SK-N-SH treated with all-trans-retinoic acid at 6 μM for 48 hours (cell line): ENCODE measurements at regions not wholly inside any gene's neighbourhood (a gene's known extent, or its start where the extent isn't known, plus 50 kb on each side); places are given as distances from the start of the nearest gene placed in this dataset.

Source experiments
- ATAC-seq: fragments of 200-7000 bp; cut with Tn5 transposase; 3 replicates; pipeline ENCODE4 v1.9.1; 2020; ENCODE audit warnings: mild to moderate bottlenecking, moderate library complexity
- ARNTL ChIP-seq: fragments of 450-650 bp; formaldehyde crosslinking; IDR thresholded peaks from 2 replicates; pipeline ENCODE4 v1.5.0; 2020; ENCODE audit warnings: low read depth, mild to moderate bottlenecking, moderate library complexity, borderline replicate concordance
- BACH2 ChIP-seq: fragments of 250-450 bp; sonication (Bioruptor Pico); IDR thresholded peaks from 2 replicates; pipeline ENCODE4 v1.9.0; 2021; ENCODE audit warnings: mild to moderate bottlenecking, borderline replicate concordance
- CREB5 ChIP-seq: fragments of 250-450 bp; sonication (Bioruptor Pico); IDR thresholded peaks from 2 replicates; pipeline ENCODE4 v1.5.1; 2020; ENCODE audit warnings: low read depth, mild to moderate bottlenecking, moderate library complexity
- CSDC2 ChIP-seq: fragments of 250-450 bp; sonication (Bioruptor Pico); IDR thresholded peaks from 2 replicates; pipeline ENCODE4 v1.5.0; 2020; ENCODE audit warnings: mild to moderate bottlenecking, moderate library complexity
- CSRNP3 ChIP-seq: fragments of 250-450 bp; sonication (Bioruptor Pico); IDR thresholded peaks from 2 replicates; pipeline ENCODE4 v1.5.1; 2021; ENCODE audit warnings: mild to moderate bottlenecking, moderate library complexity
- ESRRG ChIP-seq: fragments of 250-450 bp; sonication (Bioruptor Pico); IDR thresholded peaks from 2 replicates; pipeline ENCODE4 v1.6.1; 2021; ENCODE audit warnings: mild to moderate bottlenecking
- GLIS3 ChIP-seq: fragments of 250-450 bp; sonication (Bioruptor Pico); IDR thresholded peaks from 2 replicates; pipeline ENCODE4 v1.5.0; 2020; ENCODE audit warnings: mild to moderate bottlenecking, moderate library complexity
- ISL1 ChIP-seq: fragments of 250-450 bp; sonication (Bioruptor Pico); IDR thresholded peaks from 2 replicates; pipeline ENCODE4 v2.1.2; 2022; ENCODE audit warnings: mild to moderate bottlenecking, moderate library complexity
- OSR1 ChIP-seq: fragments of 250-450 bp; sonication (Bioruptor Pico); IDR thresholded peaks from 2 replicates; pipeline ENCODE4 v1.8.0; 2022; ENCODE audit warnings: moderate library complexity, mild to moderate bottlenecking, inconsistent platforms
- PATZ1 ChIP-seq: fragments of 250-450 bp; sonication (Bioruptor Pico); IDR thresholded peaks from 2 replicates; pipeline ENCODE4 v1.8.0; 2020; ENCODE audit warnings: mild to moderate bottlenecking, moderate library complexity, borderline replicate concordance
- POU6F1 ChIP-seq: fragments of 250-450 bp; sonication (Bioruptor Pico); IDR thresholded peaks from 2 replicates; pipeline ENCODE4 v1.8.0; 2021; ENCODE audit warnings: low read depth, mild to moderate bottlenecking, moderate library complexity, borderline replicate concordance
- PPARA ChIP-seq: fragments of 250-450 bp; sonication (Bioruptor Pico); IDR thresholded peaks from 2 replicates; pipeline ENCODE4 v1.5.0; 2020; ENCODE audit warnings: mild to moderate bottlenecking, borderline replicate concordance
- RARB ChIP-seq: fragments of 250-450 bp; sonication (Bioruptor Pico); IDR thresholded peaks from 2 replicates; pipeline ENCODE4 v1.8.0; 2021; ENCODE audit warnings: mild to moderate bottlenecking, moderate library complexity
- SNAI2 ChIP-seq: fragments of 250-450 bp; sonication (Bioruptor Pico); IDR thresholded peaks from 2 replicates; pipeline ENCODE4 v1.5.0; 2020; ENCODE audit warnings: mild to moderate bottlenecking, moderate library complexity
- TCF4 ChIP-seq: fragments of 250-450 bp; sonication (Bioruptor Pico); IDR thresholded peaks from 2 replicates; pipeline ENCODE4 v1.8.0; 2021; ENCODE audit warnings: mild to moderate bottlenecking, moderate library complexity, borderline replicate concordance
- TOX ChIP-seq: fragments of 250-450 bp; sonication (Bioruptor Pico); IDR thresholded peaks from 2 replicates; pipeline ENCODE4 v1.8.0; 2021; ENCODE audit warnings: mild to moderate bottlenecking, moderate library complexity, borderline replicate concordance
- TSHZ2 ChIP-seq: fragments of 250-450 bp; sonication (Bioruptor Pico); IDR thresholded peaks from 2 replicates; pipeline ENCODE4 v1.5.0; 2020; ENCODE audit warnings: mild to moderate bottlenecking, moderate library complexity
- ZC3H10 ChIP-seq: fragments of 250-450 bp; sonication (Bioruptor Pico); IDR thresholded peaks from 2 replicates; pipeline ENCODE4 v1.5.1; 2021; ENCODE audit warnings: mild to moderate bottlenecking, moderate library complexity
- ZFP3 ChIP-seq: fragments of 250-450 bp; sonication (Bioruptor Pico); IDR thresholded peaks from 2 replicates; pipeline ENCODE4 v1.5.0; 2020; ENCODE audit warnings: mild to moderate bottlenecking, moderate library complexity
- ZFP30 ChIP-seq: fragments of 450-650 bp; formaldehyde crosslinking; IDR thresholded peaks from 2 replicates; pipeline ENCODE4 v1.5.0; 2022; ENCODE audit warnings: mild to moderate bottlenecking, moderate library complexity
- ZNF565 ChIP-seq: fragments of 450-650 bp; formaldehyde crosslinking; conservative IDR thresholded peaks from 2 replicates; pipeline ENCODE4 v1.5.0; 2020; ENCODE audit warnings: low read depth, mild to moderate bottlenecking, moderate library complexity
- ZNF70 ChIP-seq: fragments of 450-650 bp; formaldehyde crosslinking; IDR thresholded peaks from 2 replicates; pipeline ENCODE4 v1.5.0; 2020; ENCODE audit warnings: mild to moderate bottlenecking, moderate library complexity
- ZNF8 ChIP-seq: fragments of 450-650 bp; formaldehyde crosslinking; IDR thresholded peaks from 2 replicates; pipeline ENCODE4 v1.5.0; 2020; ENCODE audit warnings: mild to moderate bottlenecking, moderate library complexity

- TF ChIP-seq ZC3H10 (CRISPR knock-in tag) (no peak), TOX (no peak), CSDC2 (CRISPR knock-in tag) (no peak), TCF4 (CRISPR knock-in tag) (no peak), ESRRG (no peak), PATZ1 (CRISPR knock-in tag) (no peak), GLIS3 (CRISPR knock-in tag) (no peak), ZNF70 (no peak), ARNTL (no peak), ZFP30 (CRISPR knock-in tag) (no peak), CREB5 (CRISPR knock-in tag) (no peak), OSR1 (no peak)
- ATAC-seq: no peak
Measured at GRCh38 chr2:210873631-210874030, 317.2 kb downstream of the CPS1 start.

GRCh38 chr2:210884227-210884626 lies 327.8 kb downstream of the CPS1 start:
- no peak for TF ChIP-seq POU6F1 (CRISPR knock-in tag)
- no peak for TF ChIP-seq ZFP30 (CRISPR knock-in tag)
- no peak for TF ChIP-seq OSR1
- TF ChIP-seq CREB5 (CRISPR knock-in tag): no peak
- no peak for TF ChIP-seq ISL1 (CRISPR knock-in tag)
- no peak for TF ChIP-seq ZNF8 (CRISPR knock-in tag)
- TF ChIP-seq SNAI2 (CRISPR knock-in tag): no peak
- no peak for TF ChIP-seq ZNF70
- TF ChIP-seq ZFP3 (CRISPR knock-in tag): no peak
- no peak for TF ChIP-seq TCF4 (CRISPR knock-in tag)
- no peak for TF ChIP-seq TOX
- TF ChIP-seq GLIS3 (CRISPR knock-in tag): no peak
- no peak for TF ChIP-seq ESRRG
- no peak for TF ChIP-seq CSRNP3
- TF ChIP-seq, all 23 proteins: peak for 0
- no peak for ATAC-seq

GRCh38 chr2:210888035-210888434 lies 331.6 kb downstream of the CPS1 start:
- no peak for ATAC-seq
- no peak for TF ChIP-seq OSR1
- no peak for TF ChIP-seq POU6F1 (CRISPR knock-in tag)
- TF ChIP-seq ISL1 (CRISPR knock-in tag): no peak
- no peak for TF ChIP-seq CSRNP3
- no peak for TF ChIP-seq SNAI2 (CRISPR knock-in tag)
- TF ChIP-seq ZNF565 (CRISPR knock-in tag): no peak
- no peak for TF ChIP-seq TOX
- no peak for TF ChIP-seq RARB (CRISPR knock-in tag)
- TF ChIP-seq BACH2 (CRISPR knock-in tag): no peak
- TF ChIP-seq TSHZ2 (CRISPR knock-in tag): no peak
- no peak for TF ChIP-seq ZFP30 (CRISPR knock-in tag)
- no peak for TF ChIP-seq GLIS3 (CRISPR knock-in tag)
- no peak for TF ChIP-seq PPARA (CRISPR knock-in tag)
- no peak for TF ChIP-seq TCF4 (CRISPR knock-in tag)
- no peak for TF ChIP-seq ZNF70
